ENCODE measurements at regions not wholly inside any gene's neighbourhood (a gene's known extent, or its start where the extent isn't known, plus 50 kb on each side); places are given as distances from the start of the nearest gene placed in this dataset.

- DNase-seq (ENCODE audit: low spot score), result no peak
Measured at GRCh38 chr11:70848243-70848750, 404.1 kb downstream of the SHANK2 start.

GRCh38 chr11:70849031-70849430 is 403.3 kb downstream of the SHANK2 start:
- no peak for DNase-seq (ENCODE audit: low spot score)

GRCh38 chr11:70851308-70851707 is 401.1 kb downstream of the SHANK2 start:
- DNase-seq (ENCODE audit: low spot score), result no peak

- no peak for DNase-seq (ENCODE audit: low spot score)
Measured at GRCh38 chr11:70851907-70852306, 400.5 kb downstream of the SHANK2 start.

GRCh38 chr11:70853068-70853769 is 399.2 kb downstream of the SHANK2 start:
- no peak for DNase-seq (ENCODE audit: low spot score)

- no peak for DNase-seq (ENCODE audit: low spot score)
Measured at GRCh38 chr11:70853770-70854108, 398.6 kb downstream of the SHANK2 start.

- no peak for DNase-seq (ENCODE audit: low spot score)
Measured at GRCh38 chr11:70854201-70854600, 398.2 kb downstream of the SHANK2 start.

- DNase-seq (ENCODE audit: low spot score), result no peak
Measured at GRCh38 chr11:70854901-70855556, 397.3 kb downstream of the SHANK2 start.

GRCh38 chr11:70857894-70858293 is 394.5 kb downstream of the SHANK2 start:
- DNase-seq (ENCODE audit: low spot score), result no peak

GRCh38 chr11:70859180-70859579 is 393.2 kb downstream of the SHANK2 start:
- no peak for DNase-seq (ENCODE audit: low spot score)

- no peak for DNase-seq (ENCODE audit: low spot score)
Measured at GRCh38 chr11:70860888-70861287, 391.5 kb downstream of the SHANK2 start.

GRCh38 chr11:70861559-70861958 is 390.8 kb downstream of the SHANK2 start:
- no peak for DNase-seq (ENCODE audit: low spot score)

GRCh38 chr11:70862093-70862492 is 390.3 kb downstream of the SHANK2 start:
- no peak for DNase-seq (ENCODE audit: low spot score)

- no peak for DNase-seq (ENCODE audit: low spot score)
Measured at GRCh38 chr11:70863186-70863585, 389.2 kb downstream of the SHANK2 start.

GRCh38 chr11:70863993-70864392 is 388.4 kb downstream of the SHANK2 start:
- no peak for DNase-seq (ENCODE audit: low spot score)

- DNase-seq (ENCODE audit: low spot score), result no peak
Measured at GRCh38 chr11:70865356-70865755, 387.0 kb downstream of the SHANK2 start.

GRCh38 chr11:70866834-70867233 is 385.5 kb downstream of the SHANK2 start:
- no peak for DNase-seq (ENCODE audit: low spot score)

GRCh38 chr11:70867281-70868047 is 384.9 kb downstream of the SHANK2 start:
- DNase-seq (ENCODE audit: low spot score), result no peak

GRCh38 chr11:70868341-70868885 is 384.0 kb downstream of the SHANK2 start:
- no peak for DNase-seq (ENCODE audit: low spot score)

- DNase-seq (ENCODE audit: low spot score), result no peak
Measured at GRCh38 chr11:70869054-70869453, 383.3 kb downstream of the SHANK2 start.

GRCh38 chr11:70871881-70872280 is 380.5 kb downstream of the SHANK2 start:
- DNase-seq (ENCODE audit: low spot score), result no peak

- no peak for DNase-seq (ENCODE audit: low spot score)
Measured at GRCh38 chr11:70872299-70872698, 380.1 kb downstream of the SHANK2 start.

Measured in hematopoietic multipotent progenitor cell treated with erythropoietin and hydrocortisone succinate and interleukin-3 and kit ligand, for 15 days (in vitro differentiated cells).